Tibial nerve (tissue), 3 donors: ENCODE measurements at regions not wholly inside any gene's neighbourhood (a gene's known extent, or its start where the extent isn't known, plus 50 kb on each side); places are given as distances from the start of the nearest gene placed in this dataset.

ENCODE experiments used
- CTCF ChIP-seq, 5 experiments: fragments of 200-600 bp in 3 of 5; fragments of 450-650 bp in 2 of 5; sonication (generic) in 3 of 5; IDR thresholded peaks; one replicate each; pipeline ENCODE4 v1.5.1; 2016 to 2019; ENCODE audit warnings: antibody characterized with exemption in 5 of 5, mild to moderate bottlenecking in 3 of 5, moderate library complexity in 2 of 5
- POLR2A ChIP-seq, 2 donors: fragments of 450-650 bp; IDR thresholded peaks; one replicate each; pipeline ENCODE4 v1.6.1; 2017; ENCODE audit warnings: antibody characterized with exemption in 2 of 2, mild to moderate bottlenecking in 2 of 2, moderate library complexity in 2 of 2

DNA sequence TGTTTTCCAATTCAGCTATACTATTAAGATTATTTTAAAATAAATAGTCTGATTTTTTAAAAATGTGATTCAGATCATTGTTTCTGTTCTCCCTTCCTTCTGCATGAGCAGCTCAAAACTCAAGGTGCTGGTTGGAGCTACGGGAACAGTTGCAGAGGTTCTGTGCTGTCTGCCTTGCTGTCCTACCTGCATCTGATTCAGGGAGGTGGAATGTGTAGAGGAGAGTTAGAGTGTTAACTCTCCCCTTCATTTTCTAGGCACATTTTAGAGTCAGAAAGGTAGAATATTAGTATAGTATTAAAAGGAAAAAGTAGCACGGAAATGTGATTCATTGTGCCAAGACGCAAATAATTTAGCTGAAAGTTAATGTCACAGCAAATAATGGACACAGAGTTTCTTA lies 188.1 kb upstream of the SLC35B3 start:
- TF ChIP-seq CTCF (IDR thresholded peaks at IDR 0.05) (no peak), POLR2A (IDR thresholded peaks at IDR 0.05) (no peak)
